HUDEP-2 (cell line): ENCODE measurements at regions not wholly inside any gene's neighbourhood (a gene's known extent, or its start where the extent isn't known, plus 50 kb on each side); places are given as distances from the start of the nearest gene placed in this dataset.

ENCODE experiments used
- DNase-seq, 76 experiments: peaks; one replicate each; lab custom pipeline; 2025; ENCODE audit not compliant: unreplicated experiment in 76 of 76; lab: John Stamatoyannopoulos, UW

DNA sequence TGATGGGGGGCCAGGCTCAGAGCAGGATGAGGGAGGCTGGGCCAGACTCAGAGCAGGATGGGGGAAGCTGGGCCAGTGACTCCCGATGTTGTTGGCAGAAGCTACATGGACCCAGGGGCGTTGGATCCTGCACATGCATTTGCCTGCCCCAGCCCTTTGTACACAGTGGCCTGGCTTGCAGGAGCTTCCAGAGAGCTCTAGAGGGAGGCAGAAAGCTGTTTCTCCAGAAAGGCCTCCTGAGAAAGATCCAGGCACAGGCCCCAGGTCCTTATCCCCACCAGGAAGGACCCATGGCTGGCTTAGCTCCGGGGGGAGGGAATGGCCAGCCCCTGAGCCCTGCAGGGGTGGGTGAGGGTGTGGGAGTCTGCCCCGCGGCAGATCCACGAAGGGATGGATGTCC is 106.6 kb upstream of the ACTRT2 start:
- DNase-seq: no peak

DNA sequence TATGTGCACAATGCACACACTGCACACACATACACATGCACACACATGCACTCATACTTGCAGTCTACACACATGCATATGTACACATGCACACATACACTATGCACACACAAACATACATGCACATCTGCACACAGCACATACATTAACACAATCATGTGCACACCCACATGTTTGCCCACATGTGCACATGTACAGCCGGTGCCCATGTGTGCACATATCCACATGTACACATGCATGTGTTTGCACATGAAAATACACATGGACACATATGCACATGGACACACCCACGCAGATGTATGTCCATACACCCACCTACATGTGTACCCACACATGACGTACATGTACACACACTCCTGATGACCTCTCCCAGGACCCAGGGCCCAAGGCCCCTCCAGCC is 105.1 kb upstream of the ACTRT2 start:
- DNase-seq: no peak

DNA sequence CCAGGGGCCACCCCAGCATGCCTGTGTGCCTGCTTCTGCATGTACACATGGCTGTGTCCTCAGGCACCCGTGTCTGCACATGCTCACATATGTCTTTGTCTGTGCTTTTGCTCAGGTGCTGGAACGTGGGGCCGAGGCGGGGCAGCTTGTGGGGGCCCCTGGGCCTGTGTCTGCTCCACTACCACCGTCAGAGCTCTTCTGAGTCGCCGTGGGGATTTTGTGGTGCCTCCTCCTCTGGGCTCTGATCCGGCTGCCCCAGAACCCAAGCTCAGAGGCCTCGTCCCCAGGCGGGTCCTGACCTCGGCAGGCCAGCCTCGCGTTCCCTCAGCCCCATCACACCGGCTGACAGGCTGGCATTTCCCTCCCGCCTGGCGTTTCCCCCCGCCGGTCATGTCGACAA is 104.6 kb upstream of the ACTRT2 start:
- DNase-seq: no peak

DNA sequence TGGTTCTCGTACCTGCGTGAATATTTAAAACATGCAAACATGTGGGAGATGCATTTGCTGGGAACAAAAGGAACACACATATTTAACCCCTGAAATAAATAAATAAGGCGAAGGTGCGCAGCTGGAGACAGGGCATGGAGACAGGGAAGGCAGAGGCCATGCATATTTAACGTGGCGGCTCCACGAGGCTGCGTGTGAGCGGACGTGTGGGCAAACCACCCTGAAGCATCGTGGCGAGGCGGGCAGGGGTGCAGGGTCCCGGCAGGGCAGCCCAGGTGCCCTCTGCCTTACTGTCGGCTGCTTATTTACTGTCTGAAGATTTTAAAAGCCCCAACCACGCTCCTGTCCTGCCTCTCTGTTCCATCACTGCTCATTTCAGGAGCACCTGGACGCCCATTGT is 104.0 kb upstream of the ACTRT2 start:
- DNase-seq: no peak

DNA sequence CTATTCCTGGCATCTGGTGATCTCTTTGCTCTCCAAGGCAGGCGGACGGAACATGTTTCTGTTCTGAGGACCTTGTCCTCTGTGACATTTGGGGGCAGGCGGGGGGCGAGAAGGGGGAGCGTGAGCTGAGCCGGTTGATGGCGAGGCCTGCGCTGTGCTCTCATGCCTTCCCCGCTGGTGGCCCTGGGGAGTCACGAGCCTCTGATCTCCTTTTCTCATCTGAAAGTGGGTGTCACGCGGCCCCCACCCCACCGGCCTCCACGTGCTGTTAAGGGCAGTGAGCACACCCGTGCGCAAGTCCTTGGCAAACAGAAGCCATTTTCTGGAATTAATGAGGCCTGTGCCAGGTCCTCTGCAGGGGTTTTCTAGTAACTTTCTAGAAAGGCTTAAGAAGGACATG is 102.8 kb upstream of the ACTRT2 start:
- DNase-seq: no peak

DNA sequence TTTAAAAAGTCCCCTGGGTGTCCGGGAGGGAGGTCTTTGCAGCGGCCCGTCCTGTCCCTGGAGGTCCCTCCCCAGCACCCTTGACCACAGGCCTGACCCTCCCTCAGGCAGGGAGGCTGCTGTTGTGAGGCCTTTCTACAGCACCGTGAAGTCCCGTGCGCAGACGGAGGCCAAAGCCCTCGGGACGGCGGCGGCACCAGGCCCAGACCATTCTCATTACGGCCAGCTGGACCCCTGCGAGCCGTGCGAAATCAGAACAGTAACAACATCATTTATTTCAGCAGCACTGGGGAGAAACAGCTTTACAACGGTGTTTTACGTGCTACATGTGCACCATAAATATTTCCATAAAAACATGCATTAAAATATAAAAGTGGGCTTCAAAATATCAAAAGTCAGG is 101.4 kb upstream of the ACTRT2 start:
- DNase-seq: no peak

DNA sequence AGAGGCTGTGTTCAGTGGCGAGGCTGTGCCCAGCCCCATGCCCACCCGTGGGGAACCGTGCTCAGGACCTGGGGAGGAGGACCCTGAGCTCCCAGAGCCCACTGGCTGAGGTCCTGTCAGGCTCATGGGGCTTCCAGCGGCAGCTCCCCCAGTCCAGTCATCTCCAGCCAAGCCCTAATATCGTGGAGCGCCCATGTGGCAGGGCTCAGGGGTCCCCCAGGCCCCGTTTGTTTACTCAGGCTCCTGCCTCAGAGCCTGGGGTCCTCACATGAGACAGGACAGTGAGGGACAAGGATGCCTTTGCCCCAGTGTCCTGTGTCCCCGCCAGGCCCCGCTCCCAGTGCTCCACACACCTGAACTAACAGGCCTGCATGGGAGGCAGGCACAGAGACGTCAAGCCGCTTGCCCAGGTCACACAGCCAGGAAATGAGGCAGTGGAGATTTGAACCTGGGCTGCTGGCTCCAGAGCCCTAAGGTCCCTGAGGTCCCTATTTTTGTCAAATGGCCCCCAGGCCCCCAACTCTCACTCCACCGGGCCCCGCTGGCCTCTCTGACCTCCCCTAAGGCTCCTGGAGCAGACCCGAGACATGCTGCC is 100.7 kb upstream of the ACTRT2 start:
- DNase-seq: no peak

DNA sequence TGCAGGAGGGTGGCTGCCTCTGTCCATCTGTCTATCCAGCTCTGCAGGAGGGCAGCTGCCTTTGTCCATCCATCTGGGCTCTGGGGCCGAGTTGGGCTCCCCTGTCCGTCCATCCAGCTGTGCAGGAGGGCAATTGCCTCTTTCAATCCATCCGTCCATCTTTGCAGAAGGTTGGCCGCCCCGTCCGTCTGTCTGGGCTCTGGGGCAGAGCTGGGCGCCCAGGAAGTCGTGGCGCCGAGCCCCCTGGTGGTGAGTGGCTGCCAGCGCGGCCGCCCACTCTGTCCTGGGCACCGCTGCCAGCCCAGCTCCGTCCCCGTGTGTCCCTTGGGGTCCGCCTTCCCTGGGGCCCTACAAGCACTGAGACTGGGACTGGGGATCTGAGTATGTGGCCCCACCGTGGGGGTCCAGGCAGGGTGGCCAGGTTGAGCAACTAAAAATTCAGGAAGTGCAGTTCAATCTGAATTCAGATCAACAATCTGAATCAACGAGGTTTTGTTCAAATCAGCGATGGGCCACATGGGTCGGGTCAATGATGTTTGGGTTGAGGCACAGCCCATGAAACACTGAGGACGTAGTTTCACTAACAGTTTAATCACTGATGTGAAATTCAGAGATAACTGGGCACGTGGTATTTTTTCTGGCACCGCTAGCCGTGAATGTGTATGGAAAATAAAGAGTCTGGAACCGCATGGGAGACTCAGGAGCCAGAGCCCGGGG is 99.1 kb upstream of the ACTRT2 start:
- DNase-seq: peak in 8 of 76 experiments; percentile 1 to 12 (median 8)

DNA sequence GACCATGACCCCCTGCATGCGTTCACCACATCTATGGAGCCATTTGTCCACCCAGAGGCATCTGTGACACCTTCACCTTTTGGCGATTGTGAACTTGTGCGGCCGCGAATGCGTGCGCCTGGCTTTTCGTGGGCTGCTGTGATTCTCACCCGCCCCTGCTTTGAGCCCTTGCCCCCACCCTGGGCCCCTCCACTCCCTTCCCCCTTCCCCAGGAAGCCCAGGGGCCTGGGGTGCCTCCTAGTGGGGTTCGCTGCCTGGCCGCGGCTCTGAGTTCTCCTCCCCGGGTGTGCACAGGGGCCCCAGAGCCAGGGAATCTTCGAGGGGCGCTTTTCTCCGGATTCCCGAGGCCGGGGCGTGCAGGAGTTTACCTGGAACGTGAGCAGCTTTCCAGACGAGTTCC is 97.9 kb upstream of the ACTRT2 start:
- DNase-seq: no peak

DNA sequence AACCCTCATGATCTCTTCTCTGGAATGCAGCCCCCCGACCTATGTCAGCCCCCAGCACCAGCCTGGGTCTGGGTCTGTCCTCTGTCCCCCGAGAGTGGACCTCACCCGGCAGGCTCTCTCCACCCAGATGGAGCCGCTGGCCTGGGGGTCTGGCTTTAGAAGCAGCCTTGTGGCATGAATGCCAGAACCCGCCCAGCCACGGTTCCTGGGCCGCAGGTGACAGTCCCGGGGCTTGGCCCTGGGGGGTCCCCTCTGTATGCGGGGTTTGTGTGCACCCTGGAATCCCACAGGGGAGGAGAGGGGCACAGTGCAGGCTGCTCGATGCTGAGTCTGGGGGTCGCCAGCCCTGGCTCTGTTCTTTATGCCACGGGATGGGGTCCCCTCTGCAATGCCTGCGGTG is 96.0 kb upstream of the ACTRT2 start:
- DNase-seq: no peak

DNA sequence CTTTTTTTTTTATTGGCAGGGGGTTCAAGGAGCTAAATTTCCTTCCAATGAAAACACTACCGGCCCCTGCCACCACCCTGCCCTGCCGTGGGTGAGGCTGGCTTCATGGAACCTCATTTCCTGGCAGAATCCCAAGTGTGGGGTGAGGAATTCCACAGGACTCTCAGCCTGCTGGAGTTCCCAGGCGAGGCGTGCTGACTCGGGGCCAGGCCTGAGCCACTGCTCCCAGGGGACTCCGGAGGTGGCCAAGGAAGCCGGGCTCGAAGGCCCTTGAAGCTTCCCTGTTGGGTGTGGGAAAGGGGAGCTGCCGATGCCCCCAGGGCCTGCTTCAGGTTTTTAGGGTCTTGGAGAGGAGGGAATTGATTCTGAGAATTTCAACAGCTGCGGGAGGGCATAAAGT is 95.3 kb upstream of the ACTRT2 start:
- DNase-seq: peak in 1 of 76 experiments; percentile 4

DNA sequence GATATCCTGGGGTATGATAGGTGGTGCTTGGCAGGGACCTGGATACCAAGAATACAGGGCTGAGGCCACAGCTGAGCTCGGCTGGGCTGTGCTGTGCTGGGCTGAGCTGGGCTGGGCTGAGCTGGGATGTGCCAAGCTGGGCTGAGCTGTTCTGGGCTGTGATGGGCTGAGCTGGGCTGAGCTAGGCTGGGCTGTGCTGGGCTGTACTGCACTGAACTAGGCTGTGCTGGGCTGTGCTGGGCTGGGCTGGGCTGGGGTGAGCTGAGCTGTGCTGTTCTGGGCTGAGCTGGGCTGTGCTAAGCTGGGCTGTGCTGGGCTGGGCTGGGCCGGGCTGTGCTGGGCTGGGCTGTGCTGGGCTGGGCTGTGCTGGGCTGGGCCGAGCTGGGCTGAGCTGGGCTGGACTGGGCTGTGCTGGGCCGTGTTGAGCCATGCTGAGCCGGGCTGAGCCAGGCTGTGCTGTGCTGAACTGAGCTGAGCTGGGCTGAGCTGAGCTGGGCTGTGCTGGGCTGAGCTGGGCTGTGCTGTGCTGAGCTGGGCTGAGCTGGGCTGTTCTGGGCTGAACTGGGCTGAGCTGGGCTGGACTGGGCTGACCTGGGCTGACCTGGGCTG is 94.7 kb upstream of the ACTRT2 start:
- DNase-seq: no peak

DNA sequence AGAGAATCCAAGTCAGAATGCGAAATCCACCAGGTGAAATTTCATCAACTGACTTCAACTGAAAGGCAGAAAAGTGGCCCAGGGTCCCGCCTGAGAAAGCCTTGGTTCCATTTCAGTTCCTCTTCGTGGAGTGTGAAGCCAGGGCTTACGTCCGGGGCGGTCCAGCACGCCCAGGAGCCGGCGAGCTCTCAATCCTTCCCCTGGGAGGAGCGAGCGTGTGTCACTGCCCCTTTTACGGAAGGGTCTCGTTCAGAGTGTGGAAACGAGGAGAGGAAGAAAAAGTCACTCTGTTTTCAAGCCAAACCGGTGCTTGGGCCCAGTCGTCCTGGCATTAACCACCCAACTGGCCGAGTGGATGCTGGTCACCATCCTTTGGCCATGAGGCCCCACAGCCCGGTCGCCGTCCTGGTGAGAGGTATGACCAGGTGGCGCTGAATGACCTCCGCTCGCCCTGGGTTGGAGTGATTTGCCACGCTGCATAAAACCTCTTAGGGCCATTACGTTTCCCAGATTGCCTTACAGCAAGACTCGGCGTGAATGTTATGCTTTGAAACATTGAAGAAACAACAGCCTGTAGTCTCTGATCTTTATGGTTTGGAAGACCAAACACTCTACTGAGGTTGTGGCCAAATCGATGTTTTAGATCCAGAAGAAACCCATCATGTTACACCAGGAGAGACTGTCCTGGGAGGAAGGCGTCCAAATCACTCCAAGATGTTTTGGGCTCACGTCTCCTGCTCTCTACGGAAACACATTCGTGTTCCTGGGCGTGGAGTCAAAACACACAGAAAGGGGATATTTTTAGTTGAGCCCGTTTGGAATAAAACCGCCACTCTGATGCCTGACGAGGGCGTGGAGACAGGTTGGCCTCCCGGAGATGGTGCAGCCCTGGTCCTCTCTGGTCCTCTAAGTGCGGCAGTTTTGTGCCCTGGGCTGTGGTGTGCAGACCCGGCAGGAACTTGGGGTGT is 93.6 kb upstream of the ACTRT2 start:
- no peak for DNase-seq

DNA sequence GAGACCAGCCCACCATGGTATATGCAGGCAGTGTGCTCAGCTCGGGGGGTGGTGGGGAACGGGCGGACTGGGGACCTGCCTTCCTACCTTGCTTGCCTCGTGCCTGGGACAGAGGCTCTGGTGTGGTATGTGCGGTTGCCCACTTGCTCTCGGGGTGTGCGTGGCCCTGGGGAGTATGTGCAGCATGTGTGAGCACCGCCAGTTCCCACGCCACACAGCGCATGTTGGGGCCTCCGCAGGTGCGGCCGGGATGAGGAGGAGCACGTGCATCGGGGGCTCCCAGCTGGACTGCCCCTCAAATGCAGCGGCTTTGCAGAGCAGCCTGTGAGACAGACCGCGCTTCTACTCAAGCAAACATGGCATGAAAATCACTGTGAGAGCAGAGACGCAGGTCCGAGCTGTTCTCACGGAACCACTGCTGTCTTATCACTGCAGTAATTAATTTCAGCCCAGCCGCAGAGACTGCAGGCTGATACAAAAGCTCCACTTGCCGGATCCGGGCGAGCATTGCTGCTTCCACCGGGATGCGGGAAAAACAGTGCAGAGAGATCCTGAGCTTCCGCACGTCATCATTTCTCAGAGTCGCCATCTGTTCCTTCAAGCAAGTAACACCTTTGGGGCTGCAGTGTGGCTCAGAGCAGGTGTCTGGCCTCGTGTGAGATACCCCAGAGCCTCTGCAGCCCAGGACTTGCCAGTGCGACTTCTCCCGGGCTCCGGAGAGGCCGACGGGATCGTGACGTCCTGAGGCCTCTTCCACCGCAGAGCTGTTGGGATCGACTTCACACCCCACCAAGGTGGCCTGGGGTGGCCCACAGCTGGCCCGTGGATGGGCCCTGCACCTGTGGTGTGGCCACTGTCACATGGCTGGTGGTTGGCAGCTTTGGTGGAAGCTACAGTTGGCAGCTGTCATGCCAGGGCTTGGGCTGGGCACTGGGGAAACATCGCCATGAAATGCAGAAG is 92.6 kb upstream of the ACTRT2 start:
- DNase-seq: no peak

DNA sequence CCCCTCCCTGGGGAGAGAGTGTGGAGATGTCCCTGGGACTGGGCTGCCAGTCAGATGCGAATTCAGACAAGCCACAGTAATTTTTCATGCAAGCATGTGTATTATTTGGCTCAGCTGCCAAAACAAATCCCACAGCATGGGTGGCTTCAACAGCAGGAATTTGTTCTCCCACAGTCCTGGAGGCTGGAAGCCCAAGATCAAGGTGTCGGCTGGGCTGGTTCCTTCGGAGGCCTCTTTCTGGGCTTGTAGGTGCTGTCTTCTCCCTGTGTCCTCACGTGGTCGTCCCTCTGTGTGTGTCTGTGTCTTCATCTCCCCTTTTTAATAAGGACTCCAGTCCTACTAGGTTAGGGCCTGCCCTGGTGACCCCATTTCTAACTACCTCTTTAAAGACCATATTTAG is 91.9 kb upstream of the ACTRT2 start:
- DNase-seq: no peak

DNA sequence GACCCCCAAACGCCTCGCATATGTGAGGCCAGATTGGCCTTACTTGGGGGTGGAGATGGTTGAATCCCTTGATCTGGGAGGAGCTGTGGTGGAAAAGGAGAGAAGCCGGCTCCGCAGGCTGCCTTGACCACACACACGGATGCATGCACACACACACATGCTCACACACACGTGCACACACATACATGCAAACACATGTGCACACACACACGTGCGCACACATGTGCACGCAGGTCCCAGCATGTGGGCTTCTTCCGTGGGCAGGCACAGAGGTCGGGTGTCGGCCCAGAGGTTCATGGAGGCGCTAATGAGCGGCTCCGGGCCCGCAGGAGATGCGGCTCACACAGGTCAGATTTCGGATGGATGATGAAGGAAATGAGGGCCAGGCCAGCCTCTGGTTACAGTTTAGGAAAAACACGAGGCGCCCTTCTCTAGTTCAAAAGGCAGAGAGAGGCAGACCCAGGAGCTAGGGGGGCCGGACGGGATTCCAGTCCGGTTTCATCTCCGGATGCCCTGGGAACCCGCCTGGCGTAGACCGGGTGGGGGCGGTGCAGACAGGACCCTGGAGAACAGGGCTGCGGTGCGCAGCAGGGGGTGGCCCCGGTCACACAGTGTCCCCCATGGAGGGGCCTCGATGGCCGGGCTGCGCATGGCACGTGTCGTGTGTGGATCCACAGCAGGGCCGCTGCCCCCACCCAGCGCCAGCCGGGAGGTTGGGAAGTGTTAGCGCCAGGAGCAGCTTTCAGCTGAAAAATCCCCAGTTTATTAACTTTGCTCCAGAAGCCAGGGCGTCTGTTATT is 91.1 kb upstream of the ACTRT2 start:
- DNase-seq: no peak

DNA sequence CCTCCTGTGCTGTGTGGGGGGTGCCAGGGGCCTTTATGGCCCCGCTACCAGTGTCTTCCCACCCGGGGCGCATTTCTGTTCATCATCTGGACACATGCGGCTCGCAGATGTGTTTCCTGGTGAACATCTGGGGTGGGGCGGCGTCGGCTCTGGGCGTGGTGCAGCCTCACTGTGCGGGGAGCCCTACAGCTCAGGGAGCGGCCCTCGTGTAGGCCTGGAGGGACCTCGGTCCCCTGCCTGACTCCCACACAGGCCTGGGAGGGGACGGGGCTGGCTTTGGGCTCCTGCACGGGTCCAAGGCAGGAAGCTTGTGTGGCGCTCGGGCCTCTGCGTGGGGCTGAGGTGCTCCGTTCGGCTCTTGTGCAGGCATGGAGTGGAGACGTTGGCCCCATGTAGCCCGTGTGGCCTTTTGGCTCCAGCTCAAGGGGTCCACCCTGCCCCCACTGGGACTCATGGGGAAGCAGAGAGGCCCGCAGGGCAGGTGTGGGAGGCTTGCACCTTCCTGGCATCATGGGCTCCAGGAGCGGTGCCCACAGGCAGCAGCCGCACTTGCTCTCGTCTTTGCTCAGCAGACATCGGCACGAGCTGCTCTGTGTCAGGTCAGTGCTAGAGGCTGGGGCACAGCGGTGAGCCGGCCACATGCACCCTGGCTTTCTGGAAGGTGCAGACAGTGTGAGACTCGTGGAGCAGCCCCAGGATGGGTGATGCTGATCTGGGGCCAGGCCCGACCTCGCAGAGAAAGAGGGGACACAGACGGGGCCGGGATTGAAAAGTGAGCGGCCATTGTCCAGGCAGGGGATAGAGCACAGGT is 90.1 kb upstream of the ACTRT2 start:
- DNase-seq: no peak

DNA sequence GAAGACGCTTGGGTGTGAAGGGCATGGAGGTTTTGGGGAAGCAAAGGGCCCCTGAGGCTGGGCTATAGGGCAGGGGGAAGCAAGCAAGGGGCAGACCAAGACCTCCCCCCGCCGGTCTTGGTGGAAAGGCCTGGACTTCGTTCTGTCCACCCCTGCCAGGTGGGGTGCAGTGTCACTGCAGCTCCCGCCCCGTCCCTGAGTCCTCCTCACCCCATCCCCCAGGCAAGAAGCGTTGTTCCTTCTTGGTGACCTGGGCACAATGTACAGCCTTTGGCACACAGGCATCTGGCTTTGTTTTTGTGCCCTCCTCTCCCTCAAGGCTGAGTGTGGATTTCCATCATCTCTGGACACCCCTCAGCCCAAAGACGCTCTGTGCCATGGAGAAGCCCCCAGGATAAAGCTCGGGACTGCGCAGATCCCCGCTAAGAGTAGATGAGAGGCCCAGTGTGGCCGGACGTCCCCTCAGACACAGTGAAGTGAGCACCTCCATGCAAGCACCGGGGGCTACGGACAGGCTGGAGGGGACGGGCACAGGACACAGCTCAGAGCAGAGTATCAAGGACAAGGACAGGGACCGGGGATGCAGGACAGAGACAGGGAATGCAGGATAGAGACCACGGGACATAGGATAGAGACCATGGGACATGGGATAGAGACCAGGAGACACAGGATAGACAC is 89.4 kb upstream of the ACTRT2 start:
- no peak for DNase-seq
